Caco-2 (cell line): ENCODE measurements at regions not wholly inside any gene's neighbourhood (a gene's known extent, or its start where the extent isn't known, plus 50 kb on each side); places are given as distances from the start of the nearest gene placed in this dataset.

Experiments used
- BruUV-seq: library from RNA; stranded (reverse); fragments of 400-500 nt; replicated peaks from 2 replicates; lab custom pipeline; 2021; lab: Mats Ljungman, UMichigan
- CTCF ChIA-PET: fragments of 300-600 bp; sonication (Branson Sonifier 250); formaldehyde crosslinking; loops from one replicate; lab custom pipeline; 2022; ENCODE audit warnings: antibody characterized with exemption; lab: Charles Lee
- POLR2A ChIA-PET: fragments of 300-600 bp; sonication (Branson Sonifier 250); formaldehyde crosslinking; loops from one replicate; lab custom pipeline; 2022; ENCODE audit warnings: antibody characterized with exemption; lab: Charles Lee
- DNase-seq, 2 experiments: peaks; one replicate each; pipeline versions ENCODE4 v3.0.0 to v3.0.0-alpha.2; 2020 to 2022
- H3K27me3 ChIP-seq: replicated peaks from 2 replicates; pipeline ENCODE4 v1.6.0; 2011; ENCODE audit warnings: low read length; ENCODE audit not compliant: control insufficient read depth, insufficient read depth
- H3K36me3 ChIP-seq: 2 replicates; pipeline ENCODE4 v1.5.1; 2011; ENCODE audit warnings: low read length; ENCODE audit not compliant: control insufficient read depth, insufficient read depth
- H3K4me1 ChIP-seq: fragments of 250-450 bp; sonication (Bioruptor Pico); 2 replicates; pipeline ENCODE4 v1.5.1; 2020; ENCODE audit warnings: mild to moderate bottlenecking
- H3K4me3 ChIP-seq: 2 replicates; pipeline ENCODE4 v1.5.1; 2011; ENCODE audit warnings: low read depth, mild to moderate bottlenecking, control low read depth, low read length
- H3K9me3 ChIP-seq: fragments of 250-450 bp; sonication (Bioruptor Pico); 2 replicates; pipeline ENCODE4 v1.5.1; 2020; ENCODE audit warnings: mild to moderate bottlenecking, moderate library complexity
- H3K27ac Mint-ChIP-seq: one replicate; pipeline ENCODE4 v1.8.0; 2022; ENCODE audit warnings: mixed read lengths; ENCODE audit not compliant: unreplicated experiment
- H3K27me3 Mint-ChIP-seq: one replicate; pipeline ENCODE4 v1.8.0; 2022; ENCODE audit warnings: mixed read lengths; ENCODE audit not compliant: insufficient read depth, unreplicated experiment
- H3K36me3 Mint-ChIP-seq: one replicate; pipeline ENCODE4 v1.8.0; 2022; ENCODE audit warnings: mild to moderate bottlenecking, mixed read lengths; ENCODE audit not compliant: insufficient read depth, unreplicated experiment
- H3K4me1 Mint-ChIP-seq: one replicate; pipeline ENCODE4 v1.8.0; 2022; ENCODE audit warnings: low read depth, mixed read lengths; ENCODE audit not compliant: unreplicated experiment
- H3K4me3 Mint-ChIP-seq: one replicate; pipeline ENCODE4 v1.8.0; 2022; ENCODE audit warnings: mild to moderate bottlenecking, moderate library complexity, mixed read lengths; ENCODE audit not compliant: unreplicated experiment
- H3K9me3 Mint-ChIP-seq: one replicate; pipeline ENCODE4 v1.8.0; 2022; ENCODE audit warnings: mixed read lengths; ENCODE audit not compliant: unreplicated experiment
- intact Hi-C: fragments of 100-400 bp; cut with micrococcal nuclease; formaldehyde crosslinking; loops from one replicate; pipeline ENCODE4 v1.10.0; 2022; ENCODE audit not compliant: unreplicated experiment
- TF ChIP-seq, protein P1 (sequence below), 2 experiments: fragments of 200-600 bp in 1 of 2; IDR thresholded peaks; 1 replicate in 1 of 2; 2 replicates in 1 of 2; pipeline versions ENCODE4 v1.5.1 to v1.8.0; 2011 to 2022; ENCODE audit warnings: antibody characterized with exemption in 1 of 2, control low read depth in 1 of 2, inconsistent platforms in 1 of 2, low read depth in 1 of 2, low read length in 1 of 2, mild to moderate bottlenecking in 1 of 2, moderate library complexity in 1 of 2; ENCODE audit not compliant: insufficient read depth in 1 of 2, severe bottlenecking in 1 of 2, unreplicated experiment in 1 of 2

GRCh38 chr2:226620176-226620575, 179.4 kb downstream of the IRS1 start:
- Mint-ChIP-seq H3K4me3 (no peak overlapping the region), H3K9me3 (peaks cover 20% of the 10 kb centered on the region), H3K27me3 (no peaks in the 10 kb centered on the region), H3K27ac (no peak overlapping the region), H3K36me3 (peaks cover 5% of the 10 kb centered on the region), H3K4me1 (peaks cover 26% of the 10 kb centered on the region)
- H3K9me3 ChIP-seq = no peaks in the 10 kb centered on the region
- BruUV-seq = no TSS peak
- no peaks in the 10 kb centered on the region for H3K27me3 ChIP-seq
- intact Hi-C loops = loop anchor here (10.0 kb wide), 1 partner anchor 175 kb away; the partner anchor contains the start of gene IRS1
- H3K4me1 ChIP-seq = peaks cover 18% of the 10 kb centered on the region
- DNase-seq = no peak
- CTCF ChIA-PET = no interaction called here
- 0 out of 2 replicates have a peak, but pooled peaks cover 2% of the 10 kb centered on the region for H3K36me3 ChIP-seq
- POLR2A ChIA-PET = no interaction called here
- TF ChIP-seq, protein P1, sequence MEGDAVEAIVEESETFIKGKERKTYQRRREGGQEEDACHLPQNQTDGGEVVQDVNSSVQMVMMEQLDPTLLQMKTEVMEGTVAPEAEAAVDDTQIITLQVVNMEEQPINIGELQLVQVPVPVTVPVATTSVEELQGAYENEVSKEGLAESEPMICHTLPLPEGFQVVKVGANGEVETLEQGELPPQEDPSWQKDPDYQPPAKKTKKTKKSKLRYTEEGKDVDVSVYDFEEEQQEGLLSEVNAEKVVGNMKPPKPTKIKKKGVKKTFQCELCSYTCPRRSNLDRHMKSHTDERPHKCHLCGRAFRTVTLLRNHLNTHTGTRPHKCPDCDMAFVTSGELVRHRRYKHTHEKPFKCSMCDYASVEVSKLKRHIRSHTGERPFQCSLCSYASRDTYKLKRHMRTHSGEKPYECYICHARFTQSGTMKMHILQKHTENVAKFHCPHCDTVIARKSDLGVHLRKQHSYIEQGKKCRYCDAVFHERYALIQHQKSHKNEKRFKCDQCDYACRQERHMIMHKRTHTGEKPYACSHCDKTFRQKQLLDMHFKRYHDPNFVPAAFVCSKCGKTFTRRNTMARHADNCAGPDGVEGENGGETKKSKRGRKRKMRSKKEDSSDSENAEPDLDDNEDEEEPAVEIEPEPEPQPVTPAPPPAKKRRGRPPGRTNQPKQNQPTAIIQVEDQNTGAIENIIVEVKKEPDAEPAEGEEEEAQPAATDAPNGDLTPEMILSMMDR (IDR thresholded peaks at IDR 0.05; ENCODE audit: insufficient read depth in 1 of 2, low read depth in 1 of 2, low read length in 1 of 2, severe bottlenecking in 1 of 2, unreplicated experiment in 1 of 2) = no peak
- H3K4me3 ChIP-seq = no peak overlapping the region

- H3K4me3 Mint-ChIP-seq = peak overlapping the region; percentile 48
- peaks cover 18% of the 10 kb centered on the region for H3K4me1 ChIP-seq
- intact Hi-C loops = loop anchor here (10.0 kb wide), 2 partner anchors 175 to 735 kb away; partner anchors contain the start of gene IRS1
Measured at GRCh38 chr2:226619707-226620106, 179.9 kb downstream of the IRS1 start.

GRCh38 chr2:226618875-226619605, 180.6 kb downstream of the IRS1 start:
- Mint-ChIP-seq H3K9me3 (peaks cover 20% of the 10 kb centered on the region), H3K36me3 (peaks cover 5% of the 10 kb centered on the region), H3K4me1 (peaks cover 26% of the 10 kb centered on the region), H3K4me3 (peak overlapping the region; percentile 48), H3K27me3 (no peaks in the 10 kb centered on the region), H3K27ac (no peak overlapping the region)
- CTCF ChIA-PET = no interaction called here
- DNase-seq = peak in 1 of 2 experiments; percentile 1
- Histone ChIP-seq H3K4me1 (peaks cover 18% of the 10 kb centered on the region), H3K36me3 (0 out of 2 replicates have a peak, but pooled peaks cover 2% of the 10 kb centered on the region), H3K4me3 (no peak overlapping the region), H3K9me3 (no peaks in the 10 kb centered on the region), H3K27me3 (no peaks in the 10 kb centered on the region)
- POLR2A ChIA-PET = no interaction called here
- intact Hi-C loops = loop anchor here (10.0 kb wide), 1 partner anchor 734 kb away; no protein-coding TSS in a partner anchor
- no TSS peak for BruUV-seq
- TF ChIP-seq, protein P1 (IDR thresholded peaks at IDR 0.05; ENCODE audit: insufficient read depth in 1 of 2, low read depth in 1 of 2, low read length in 1 of 2, severe bottlenecking in 1 of 2, unreplicated experiment in 1 of 2) = no peak

More at GRCh38 chr2:226619707-226620106, 179.9 kb downstream of the IRS1 start:
- POLR2A ChIA-PET = no interaction called here
- no TSS peak for BruUV-seq
- Histone ChIP-seq H3K4me3 (no peak overlapping the region), H3K36me3 (0 out of 2 replicates have a peak, but pooled peaks cover 2% of the 10 kb centered on the region), H3K27me3 (no peaks in the 10 kb centered on the region), H3K9me3 (no peaks in the 10 kb centered on the region)
- Mint-ChIP-seq H3K27me3 (no peaks in the 10 kb centered on the region), H3K27ac (no peak overlapping the region), H3K9me3 (peaks cover 20% of the 10 kb centered on the region), H3K4me1 (peaks cover 26% of the 10 kb centered on the region), H3K36me3 (peaks cover 5% of the 10 kb centered on the region)
- TF ChIP-seq, protein P1 (IDR thresholded peaks at IDR 0.05; ENCODE audit: insufficient read depth in 1 of 2, low read depth in 1 of 2, low read length in 1 of 2, severe bottlenecking in 1 of 2, unreplicated experiment in 1 of 2) = no peak
- DNase-seq = no peak
- CTCF ChIA-PET = no interaction called here
